Keratinocyte (primary cell): ENCODE measurements at regions not wholly inside any gene's neighbourhood (a gene's known extent, or its start where the extent isn't known, plus 50 kb on each side); places are given as distances from the start of the nearest gene placed in this dataset.

Source experiments
- DNase-seq: peaks from one replicate; pipeline ENCODE4 v3.0.0-alpha.2; 2011; ENCODE audit warnings: low read depth, missing footprints, low spot score
- FAIRE-seq: peaks from 2 replicates; lab custom pipeline; 2011; peaks lifted over from hg19 to GRCh38; lab: Jason Lieb, UNC
- H2AFZ ChIP-seq: 2 replicates; pipeline ENCODE4 v1.6.0; 2012; ENCODE audit warnings: low read length, control low read depth, inconsistent platforms; ENCODE audit not compliant: control insufficient read depth
- H3K27ac ChIP-seq: 2 replicates; pipeline ENCODE4 v1.5.1; 2011; ENCODE audit warnings: low read length; ENCODE audit not compliant: control insufficient read depth, insufficient read depth
- H3K27me3 ChIP-seq: 3 replicates; pipeline ENCODE4 v1.6.0; 2011; ENCODE audit warnings: low read length; ENCODE audit not compliant: control insufficient read depth, insufficient read depth; ENCODE audit errors: extremely low read depth
- H3K36me3 ChIP-seq, 2 experiments: 2 replicates in 1 of 2; 3 replicates in 1 of 2; pipeline ENCODE4 v1.5.1; 2011; ENCODE audit warnings: low read length in 2 of 2, mild to moderate bottlenecking in 1 of 2; ENCODE audit not compliant: control insufficient read depth in 2 of 2, insufficient read depth in 2 of 2; ENCODE audit errors: extremely low read depth in 1 of 2
- H3K4me1 ChIP-seq: 3 replicates; pipeline ENCODE4 v1.5.1; 2011; ENCODE audit warnings: low read length; ENCODE audit not compliant: control insufficient read depth, insufficient read depth; ENCODE audit errors: extremely low read depth
- H3K4me2 ChIP-seq: 3 replicates; pipeline ENCODE4 v1.6.0; 2011; ENCODE audit warnings: low read depth, low read length; ENCODE audit not compliant: control insufficient read depth, insufficient read depth; ENCODE audit errors: extremely low read depth
- H3K4me3 ChIP-seq, 3 experiments: fragments of 200-600 bp in 1 of 3; sonication (generic) in 1 of 3; 2 replicates in 2 of 3; 3 replicates in 1 of 3; pipeline ENCODE4 v1.5.1; 2011 to 2016; ENCODE audit warnings: low read length in 3 of 3, mild to moderate bottlenecking in 3 of 3, control low read depth in 2 of 3, inconsistent platforms in 1 of 3, low read depth in 1 of 3, mixed read lengths in 1 of 3, mixed run types in 1 of 3, moderate library complexity in 1 of 3; ENCODE audit not compliant: control insufficient read depth in 2 of 3, insufficient read depth in 2 of 3; ENCODE audit errors: extremely low read depth in 1 of 3
- H3K79me2 ChIP-seq: 2 replicates; pipeline ENCODE4 v1.6.0; 2012; ENCODE audit warnings: low read length; ENCODE audit not compliant: control insufficient read depth, insufficient read depth
- H3K9ac ChIP-seq: 3 replicates; pipeline ENCODE4 v1.6.0; 2011; ENCODE audit warnings: low read length; ENCODE audit not compliant: control insufficient read depth, insufficient read depth; ENCODE audit errors: extremely low read depth
- H3K9me1 ChIP-seq: 3 replicates; pipeline ENCODE4 v1.6.0; 2011; ENCODE audit warnings: low read length; ENCODE audit not compliant: control insufficient read depth, insufficient read depth; ENCODE audit errors: extremely low read depth
- H3K9me3 ChIP-seq: 2 replicates; pipeline ENCODE4 v1.5.1; 2012; ENCODE audit warnings: low read depth, low read length; ENCODE audit not compliant: control insufficient read depth
- H4K20me1 ChIP-seq: 3 replicates; pipeline ENCODE4 v1.6.0; 2011; ENCODE audit warnings: low read length; ENCODE audit not compliant: control insufficient read depth, insufficient read depth; ENCODE audit errors: extremely low read depth
- EZH2 ChIP-seq: IDR thresholded peaks from one replicate; pipeline ENCODE4 v1.6.1; 2012; ENCODE audit warnings: inconsistent platforms, mild to moderate bottlenecking, low read length, moderate library complexity
- dilution Hi-C: fragments of 300-500 bp; cut with MboI; formaldehyde crosslinking; loops from one replicate; pipeline ENCODE4 v1.7.0; 2020; ENCODE audit warnings: low sequenced_read_pairs; ENCODE audit not compliant: extremely low pct_ligation_motif_present
- TF ChIP-seq, protein P1 (sequence below), 3 experiments: IDR thresholded peaks in 1 of 3; conservative IDR thresholded peaks in 1 of 3; optimal IDR thresholded peaks in 1 of 3; 2 replicates in 2 of 3; 3 replicates in 1 of 3; pipeline versions ENCODE3 to v1.5.1; 2011; ENCODE audit warnings: low read length in 3 of 3, mild to moderate bottlenecking in 3 of 3, moderate library complexity in 2 of 3, control low read depth in 1 of 3, inconsistent platforms in 1 of 3; ENCODE audit not compliant: insufficient read depth in 2 of 3; ENCODE audit errors: extremely low read depth in 1 of 3

DNA sequence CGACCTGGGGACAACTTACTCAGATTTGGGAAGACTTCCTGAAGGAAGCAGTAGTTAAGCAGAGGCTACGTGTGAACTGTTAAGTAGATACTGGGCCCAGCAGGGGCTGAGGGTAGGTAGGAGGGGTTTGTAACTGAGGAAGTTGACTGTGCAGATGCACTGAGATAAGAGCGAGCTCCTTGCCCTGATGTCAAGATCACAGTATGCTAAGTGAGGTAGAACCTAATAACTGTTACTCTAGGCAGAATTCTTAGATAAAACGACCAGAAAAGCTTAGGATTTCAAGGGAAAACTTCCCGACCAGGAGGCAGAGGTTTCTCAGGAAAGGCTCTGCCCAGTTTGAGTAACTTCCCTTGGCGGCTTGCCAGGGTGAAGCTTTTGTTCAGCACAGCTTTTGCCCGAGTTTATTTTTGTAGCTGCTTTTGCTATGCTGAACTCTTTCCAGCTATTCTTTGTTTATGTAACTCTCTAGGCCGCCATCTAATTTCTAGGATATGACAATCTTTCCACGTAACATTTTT lies 632.1 kb downstream of the DIAPH3 start:
- Histone ChIP-seq H3K9me1 (no peaks in the 10 kb centered on the region), H3K27ac (no peak overlapping the region), H3K9ac (no peak overlapping the region), H3K4me1 (peaks cover 9% of the 10 kb centered on the region), H3K4me2 (no peak overlapping the region), H3K79me2 (no peaks in the 10 kb centered on the region), H3K4me3 (no peak overlapping the region), H3K27me3 (no peaks in the 10 kb centered on the region), H4K20me1 (no peaks in the 10 kb centered on the region), H3K36me3 (no peaks in the 10 kb centered on the region), H2AFZ (peak overlapping the region; percentile 46), H3K9me3 (no peaks in the 10 kb centered on the region)
- no peak for FAIRE-seq
- no peak for DNase-seq
- no peak for TF ChIP-seq EZH2
- TF ChIP-seq, protein P1, sequence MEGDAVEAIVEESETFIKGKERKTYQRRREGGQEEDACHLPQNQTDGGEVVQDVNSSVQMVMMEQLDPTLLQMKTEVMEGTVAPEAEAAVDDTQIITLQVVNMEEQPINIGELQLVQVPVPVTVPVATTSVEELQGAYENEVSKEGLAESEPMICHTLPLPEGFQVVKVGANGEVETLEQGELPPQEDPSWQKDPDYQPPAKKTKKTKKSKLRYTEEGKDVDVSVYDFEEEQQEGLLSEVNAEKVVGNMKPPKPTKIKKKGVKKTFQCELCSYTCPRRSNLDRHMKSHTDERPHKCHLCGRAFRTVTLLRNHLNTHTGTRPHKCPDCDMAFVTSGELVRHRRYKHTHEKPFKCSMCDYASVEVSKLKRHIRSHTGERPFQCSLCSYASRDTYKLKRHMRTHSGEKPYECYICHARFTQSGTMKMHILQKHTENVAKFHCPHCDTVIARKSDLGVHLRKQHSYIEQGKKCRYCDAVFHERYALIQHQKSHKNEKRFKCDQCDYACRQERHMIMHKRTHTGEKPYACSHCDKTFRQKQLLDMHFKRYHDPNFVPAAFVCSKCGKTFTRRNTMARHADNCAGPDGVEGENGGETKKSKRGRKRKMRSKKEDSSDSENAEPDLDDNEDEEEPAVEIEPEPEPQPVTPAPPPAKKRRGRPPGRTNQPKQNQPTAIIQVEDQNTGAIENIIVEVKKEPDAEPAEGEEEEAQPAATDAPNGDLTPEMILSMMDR (optimal IDR thresholded peaks at IDR 0.05 in 1 of 3, IDR thresholded peaks at IDR 0.05 in 1 of 3, conservative IDR thresholded peaks at IDR 0.05 in 1 of 3; ENCODE audit: extremely low read depth in 1 of 3, insufficient read depth in 2 of 3, low read length in 3 of 3) = no peak
- dilution Hi-C loops = no loop called here

DNA sequence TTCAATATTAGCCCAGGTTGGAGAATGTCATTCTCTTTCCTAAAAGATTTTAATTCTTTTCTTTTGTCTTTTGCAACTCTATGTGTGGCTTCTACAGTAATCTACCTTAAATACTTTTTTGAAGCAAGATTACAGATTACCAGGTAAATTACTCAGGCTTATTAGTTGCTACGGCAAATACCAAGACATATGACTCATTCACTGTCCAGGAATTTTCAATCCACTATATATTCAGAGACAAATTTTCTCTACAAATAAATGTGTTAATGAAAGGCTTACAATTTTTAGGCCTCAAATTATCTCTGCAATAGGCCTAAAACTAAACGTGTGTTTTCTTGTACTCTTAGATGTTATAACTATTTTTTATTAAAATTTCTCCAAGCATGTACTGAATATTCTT lies 631.3 kb downstream of the DIAPH3 start:
- Histone ChIP-seq H3K36me3 (no peaks in the 10 kb centered on the region), H3K79me2 (no peaks in the 10 kb centered on the region), H3K27me3 (no peaks in the 10 kb centered on the region), H3K4me2 (no peak overlapping the region), H4K20me1 (no peaks in the 10 kb centered on the region), H3K27ac (no peak overlapping the region), H3K9me1 (no peaks in the 10 kb centered on the region), H3K4me1 (peaks cover 9% of the 10 kb centered on the region), H3K9me3 (no peaks in the 10 kb centered on the region), H3K4me3 (no peak overlapping the region), H2AFZ (no peak overlapping the region), H3K9ac (no peak overlapping the region)
- TF ChIP-seq EZH2 = no peak
- TF ChIP-seq, protein P1 (optimal IDR thresholded peaks at IDR 0.05 in 1 of 3, IDR thresholded peaks at IDR 0.05 in 1 of 3, conservative IDR thresholded peaks at IDR 0.05 in 1 of 3; ENCODE audit: extremely low read depth in 1 of 3, insufficient read depth in 2 of 3, low read length in 3 of 3) = no peak
- dilution Hi-C loops = no loop called here
- no peak for DNase-seq
- no peak for FAIRE-seq
